HepG2 (cell line): ENCODE measurements at regions not wholly inside any gene's neighbourhood (a gene's known extent, or its start where the extent isn't known, plus 50 kb on each side); places are given as distances from the start of the nearest gene placed in this dataset.
A peak's percentile ranks its signal among the peaks of the same experiment; 100 is the strongest.

Experiments
- ATAC-seq: fragments of 200-7000 bp; cut with Tn5 transposase; 3 replicates; pipeline ENCODE4 v1.9.1; 2020; ENCODE audit warnings: mild to moderate bottlenecking, moderate library complexity
- BruUV-seq: library from RNA; stranded (reverse); fragments of 400-500 nt; replicated peaks from 2 replicates; lab custom pipeline; 2021; lab: Mats Ljungman, UMichigan
- CTCF ChIA-PET: fragments of 300-600 bp; formaldehyde crosslinking; extraction: SDS; loops from one replicate; lab custom pipeline; 2021; ENCODE audit warnings: low total read pairs, inconsistent platforms, low intra/inter-chr PET ratio; lab: Yijun Ruan, JAX
- POLR2A ChIA-PET: fragments of 350-600 bp; sonication (Branson Sonifier 250); formaldehyde crosslinking; loops from one replicate; lab custom pipeline; 2020; ENCODE audit warnings: antibody characterized with exemption, inconsistent platforms; lab: Yijun Ruan, JAX
- DNase-seq: peaks from one replicate; pipeline ENCODE4 v3.0.0-alpha.2; 2015; ENCODE audit warnings: low spot score
- FAIRE-seq: peaks from 3 replicates; lab custom pipeline; 2011; peaks lifted over from hg19 to GRCh38; lab: Jason Lieb, UNC
- H2AFZ ChIP-seq: one replicate; pipeline ENCODE4 v1.6.1; 2011; ENCODE audit warnings: low read length, inconsistent platforms
- H3K27ac ChIP-seq: fragments of 300-600 bp; 3 replicates; pipeline ENCODE4 v1.8.0; 2011; ENCODE audit warnings: mixed run types, mild to moderate bottlenecking, mixed read lengths, low read length, inconsistent platforms; ENCODE audit not compliant: insufficient read depth; ENCODE audit errors: extremely low read length
- H3K27me3 ChIP-seq, 2 experiments: fragments of 200-600 bp in 1 of 2; 2 replicates in 1 of 2; 3 replicates in 1 of 2; pipeline versions ENCODE4 v1.6.0 to v1.8.0; 2011; ENCODE audit warnings: low read length in 2 of 2, mild to moderate bottlenecking in 2 of 2, moderate library complexity in 2 of 2, inconsistent platforms in 1 of 2; ENCODE audit not compliant: insufficient read depth in 2 of 2, control insufficient read depth in 1 of 2
- H3K36me3 ChIP-seq, 2 experiments: fragments of 200-600 bp in 1 of 2; replicated peaks in 1 of 2; 2 replicates in 1 of 2; 3 replicates in 1 of 2; pipeline versions ENCODE4 v1.5.1 to v1.8.0; 2011; ENCODE audit warnings: low read length in 2 of 2, inconsistent platforms in 1 of 2; ENCODE audit not compliant: insufficient read depth in 2 of 2, control insufficient read depth in 1 of 2
- H3K4me1 ChIP-seq: 2 replicates; pipeline ENCODE4 v1.5.1; 2012; ENCODE audit warnings: low read length, inconsistent platforms; ENCODE audit not compliant: insufficient read depth
- H3K4me2 ChIP-seq: 2 replicates; pipeline ENCODE4 v1.6.0; 2011; ENCODE audit warnings: low read depth, low read length, inconsistent platforms
- H3K4me3 ChIP-seq, 3 experiments: fragments of 200-600 bp in 1 of 3; sonication (generic), shearing (Covaris generic) in 1 of 3; replicated peaks in 1 of 3; 2 replicates each; pipeline ENCODE4 v1.5.1; 2011 to 2016; ENCODE audit warnings: low read length in 3 of 3, inconsistent platforms in 2 of 3, low read depth in 2 of 3, mild to moderate bottlenecking in 2 of 3, control low read depth in 1 of 3, mixed read lengths in 1 of 3; ENCODE audit not compliant: insufficient read depth in 1 of 3
- H3K79me2 ChIP-seq: one replicate; pipeline ENCODE4 v1.6.1; 2011; ENCODE audit warnings: low read length, inconsistent platforms; ENCODE audit not compliant: insufficient read depth
- H3K9ac ChIP-seq: 2 replicates; pipeline ENCODE4 v1.6.0; 2011; ENCODE audit warnings: mild to moderate bottlenecking, low read depth, low read length, inconsistent platforms; ENCODE audit not compliant: insufficient read depth
- H3K9me3 ChIP-seq: 2 replicates; pipeline ENCODE4 v1.5.1; 2012; ENCODE audit warnings: mild to moderate bottlenecking, low read length
- H4K20me1 ChIP-seq: 2 replicates; pipeline ENCODE4 v1.6.0; 2011; ENCODE audit warnings: inconsistent platforms, mild to moderate bottlenecking, low read length, moderate library complexity; ENCODE audit not compliant: insufficient read depth
- HNRNPLL ChIP-seq: fragments of 200-400 bp; formaldehyde crosslinking; IDR thresholded peaks from 2 replicates; pipeline ENCODE4 v1.6.1; 2017; ENCODE audit warnings: mild to moderate bottlenecking, low read depth, low read length; ENCODE audit not compliant: poor library complexity, severe bottlenecking
- JUND ChIP-seq: sonication (generic); formaldehyde crosslinking; IDR thresholded peaks from 2 replicates; pipeline ENCODE4 v1.8.0; 2022; ENCODE audit warnings: mild to moderate bottlenecking, missing genetic modification reagents
- RFX3 ChIP-seq: IDR thresholded peaks from 2 replicates; pipeline ENCODE4 v1.6.1; 2016; ENCODE audit warnings: missing biosample characterization, missing genetic modification reagents
- SYNCRIP ChIP-seq: fragments of 200-400 bp; formaldehyde crosslinking; IDR thresholded peaks from 2 replicates; pipeline ENCODE4 v1.6.1; 2018; ENCODE audit warnings: mild to moderate bottlenecking, low read depth, low read length; ENCODE audit not compliant: insufficient read depth
- TBP ChIP-seq: sonication (generic); formaldehyde crosslinking; IDR thresholded peaks from 2 replicates; pipeline ENCODE4 v1.5.0; 2020; ENCODE audit warnings: missing genetic modification reagents
- TEAD3 ChIP-seq: optimal IDR thresholded peaks from 2 replicates; pipeline ENCODE3; 2016; ENCODE audit warnings: borderline replicate concordance
- ZNF552 ChIP-seq: sonication (generic); formaldehyde crosslinking; IDR thresholded peaks from 2 replicates; pipeline ENCODE4 v1.9.0; 2022; ENCODE audit warnings: missing genetic modification reagents, mild to moderate bottlenecking, borderline replicate concordance
- ZNF572 ChIP-seq: sonication (generic); formaldehyde crosslinking; IDR thresholded peaks from 2 replicates; pipeline ENCODE4 v1.5.1; 2020; ENCODE audit warnings: mild to moderate bottlenecking, missing genetic modification reagents
- WGBS: methylation state at CpG from one replicate; pipeline ENCODE4 v1.1.6; 2017; ENCODE audit warnings: low lambda C conversion rate; 5-methylcytosine and 5-hydroxymethylcytosine counted together
- in situ Hi-C: cut with HindIII; loops from 2 replicates; pipeline ENCODE4 v1.10.0; 2017; ENCODE audit warnings: low pct_unique_long_range_greater_than_20kb; ENCODE audit not compliant: extremely low pct_ligation_motif_present
- intact Hi-C: fragments of 100-400 bp; cut with micrococcal nuclease; formaldehyde crosslinking; loops from one replicate; pipeline ENCODE4 v1.10.0; 2022; ENCODE audit not compliant: unreplicated experiment
- TF ChIP-seq, protein P1 (sequence below): sonication (generic); formaldehyde crosslinking; IDR thresholded peaks from 2 replicates; pipeline ENCODE4 v1.8.1; 2023; ENCODE audit warnings: mild to moderate bottlenecking, inconsistent platforms, moderate library complexity, missing genetic modification reagents, borderline replicate concordance
- TF ChIP-seq, protein P2 (sequence below): sonication (generic); formaldehyde crosslinking; IDR thresholded peaks from 2 replicates; pipeline ENCODE4 v1.8.1; 2023; ENCODE audit warnings: mild to moderate bottlenecking, missing genetic modification reagents, borderline replicate concordance
- TF ChIP-seq, protein P3 (sequence below): sonication (generic); formaldehyde crosslinking; IDR thresholded peaks from 2 replicates; pipeline ENCODE4 v1.8.1; 2023; ENCODE audit warnings: mild to moderate bottlenecking, moderate library complexity, missing genetic modification reagents
- TF ChIP-seq, protein P4 (sequence below): sonication (generic); formaldehyde crosslinking; IDR thresholded peaks from 2 replicates; pipeline ENCODE4 v1.5.0; 2020; ENCODE audit warnings: mild to moderate bottlenecking, missing genetic modification reagents, moderate library complexity
- TF ChIP-seq, protein P5 (sequence below): sonication (generic); formaldehyde crosslinking; IDR thresholded peaks from 2 replicates; pipeline ENCODE4 v1.5.0; 2020; ENCODE audit warnings: missing genetic modification reagents, mild to moderate bottlenecking, borderline replicate concordance

DNA sequence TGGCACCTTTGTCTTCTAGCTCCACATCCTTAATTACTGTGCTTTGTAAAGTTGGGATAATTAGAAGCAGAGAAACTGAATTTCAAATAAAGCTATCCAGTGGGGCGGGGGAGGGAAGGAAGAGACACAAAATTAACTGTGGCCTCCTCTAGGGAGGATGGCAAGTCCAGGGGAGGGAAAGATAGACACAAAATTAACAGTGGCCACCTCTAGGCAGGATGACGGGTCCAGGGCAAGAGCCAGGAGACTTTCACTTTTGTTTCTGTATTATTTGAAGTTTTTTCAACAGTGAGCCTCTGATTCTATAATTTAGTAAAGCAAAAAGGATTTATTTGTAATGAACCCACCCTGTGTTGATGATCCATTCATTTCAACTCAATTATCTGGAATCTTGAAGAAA, 335.9 kb downstream of the MSX2 start:
- DNase-seq (no peak), FAIRE-seq (no peak), ATAC-seq (no peak)
- no peaks in the 10 kb centered on the region for H3K27me3 ChIP-seq
- H3K79me2 ChIP-seq = no peaks in the 10 kb centered on the region
- H4K20me1 ChIP-seq = no peaks in the 10 kb centered on the region
- WGBS = 4% methylated on average over 2 of the region's 2 CpGs
- BruUV-seq = no TSS peak
- H3K36me3 ChIP-seq = no peaks in the 10 kb centered on the region
- in situ Hi-C loops = no loop called here
- H3K9me3 ChIP-seq = no peaks in the 10 kb centered on the region
- TF ChIP-seq JUND (CRISPR knock-in tag) (no peak), SYNCRIP (no peak), ZNF572 (CRISPR knock-in tag) (no peak)
- TF ChIP-seq, protein P1, sequence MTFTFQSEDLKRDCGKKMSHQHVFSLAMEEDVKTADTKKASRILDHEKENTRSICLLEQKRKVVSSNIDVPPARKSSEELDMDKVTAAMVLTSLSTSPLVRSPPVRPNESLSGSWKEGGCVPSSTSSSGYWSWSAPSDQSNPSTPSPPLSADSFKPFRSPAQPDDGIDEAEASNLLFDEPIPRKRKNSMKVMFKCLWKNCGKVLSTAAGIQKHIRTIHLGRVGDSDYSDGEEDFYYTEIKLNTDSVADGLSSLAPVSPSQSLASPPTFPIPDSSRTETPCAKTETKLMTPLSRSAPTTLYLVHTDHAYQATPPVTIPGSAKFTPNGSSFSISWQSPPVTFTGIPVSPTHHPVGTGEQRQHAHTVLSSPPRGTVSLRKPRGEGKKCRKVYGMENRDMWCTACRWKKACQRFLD (CRISPR knock-in tag) = no peak
- TF ChIP-seq, protein P2, sequence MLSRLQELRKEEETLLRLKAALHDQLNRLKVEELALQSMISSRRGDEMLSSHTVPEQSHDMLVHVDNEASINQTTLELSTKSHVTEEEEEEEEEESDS = no peak
- peaks cover 7% of the 10 kb centered on the region; the same call in 1 of the 2 replicates for H3K4me1 ChIP-seq
- no peak overlapping the region for H2AFZ ChIP-seq
- H3K4me2 ChIP-seq = no peak overlapping the region
- intact Hi-C loops = no loop called here
- no peak overlapping the region for H3K4me3 ChIP-seq
- H3K27ac ChIP-seq = no peak overlapping the region
- CTCF ChIA-PET = interaction anchor here (0.7 kb wide), 1 partner anchor 156 kb away, joined by 3 read pairs; no protein-coding TSS in a partner anchor
- no peak overlapping the region for H3K9ac ChIP-seq
- POLR2A ChIA-PET = no interaction called here

DNA sequence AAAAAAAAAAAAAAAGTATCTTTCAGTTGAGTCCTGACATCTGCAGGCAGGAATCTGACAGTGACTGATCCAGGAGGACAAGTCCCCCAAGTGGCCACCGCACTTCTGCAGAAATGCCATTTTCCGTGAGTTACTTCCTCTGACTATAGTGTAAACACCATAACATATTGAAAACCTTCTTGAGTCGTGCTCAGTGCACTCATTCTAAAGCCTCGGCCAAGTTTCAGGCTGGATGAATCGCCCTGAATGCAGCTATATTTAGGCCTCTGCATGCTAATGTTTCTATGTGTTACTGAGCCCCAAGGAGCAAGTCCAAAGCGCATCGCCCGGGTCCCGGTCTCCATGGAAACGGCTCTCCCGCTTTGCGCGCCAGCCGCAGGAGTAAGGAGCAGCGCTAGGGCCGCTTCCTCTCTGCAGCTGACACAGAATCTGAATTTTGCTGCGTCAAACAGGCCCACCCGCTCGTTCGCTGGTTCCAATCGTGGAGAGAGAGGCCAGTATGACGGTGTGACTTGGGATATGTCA, 335.4 kb downstream of the MSX2 start:
- WGBS = 3% methylated on average over 22 of the region's 22 CpGs
- Histone ChIP-seq H3K4me2 (no peak overlapping the region), H3K9ac (no peak overlapping the region), H4K20me1 (no peaks in the 10 kb centered on the region), H3K27ac (no peak overlapping the region), H3K4me3 (no peak overlapping the region), H3K27me3 (no peaks in the 10 kb centered on the region), H3K36me3 (no peaks in the 10 kb centered on the region), H2AFZ (no peak overlapping the region), H3K4me1 (peaks cover 7% of the 10 kb centered on the region; the same call in 1 of the 2 replicates), H3K79me2 (no peaks in the 10 kb centered on the region), H3K9me3 (no peaks in the 10 kb centered on the region)
- intact Hi-C loops = no loop called here
- peak; percentile 78 for ATAC-seq
- ChIA-PET POLR2A (no interaction called here), CTCF (interaction anchor here (0.7 kb wide), 1 partner anchor 156 kb away, joined by 3 read pairs; no protein-coding TSS in a partner anchor)
- in situ Hi-C loops = no loop called here
- peak; percentile 24 for DNase-seq
- FAIRE-seq = peak; percentile 36
- no TSS peak for BruUV-seq
- TF ChIP-seq TEAD3 (CRISPR knock-in tag) (peak; percentile 84), RFX3 (peak; percentile 40; the same call in 1 of the 2 replicates), ZNF552 (no peak), HNRNPLL (peak; percentile 68), TBP (CRISPR knock-in tag) (no peak)
- TF ChIP-seq, protein P3, sequence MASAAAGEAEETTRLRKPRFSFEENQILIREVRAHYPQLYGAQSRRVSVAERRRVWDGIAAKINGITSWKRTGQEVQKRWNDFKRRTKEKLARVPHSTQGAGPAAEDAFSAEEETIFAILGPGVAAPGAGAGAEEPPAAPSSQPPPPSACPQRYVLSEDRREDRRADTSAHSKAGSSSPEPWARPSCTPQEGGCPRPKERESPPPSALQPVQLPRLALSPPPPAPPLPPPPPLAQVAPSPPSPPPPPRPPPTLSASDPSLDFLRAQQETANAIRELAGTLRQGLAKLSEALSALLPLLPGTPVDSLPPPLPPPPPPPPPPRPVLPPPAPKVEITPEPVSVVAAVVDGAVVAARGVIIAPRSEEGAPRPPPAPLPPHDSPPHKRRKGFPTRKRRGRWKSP (CRISPR knock-in tag) = peak; percentile 88; the same call in 1 of the 2 replicates
- TF ChIP-seq, protein P4, sequence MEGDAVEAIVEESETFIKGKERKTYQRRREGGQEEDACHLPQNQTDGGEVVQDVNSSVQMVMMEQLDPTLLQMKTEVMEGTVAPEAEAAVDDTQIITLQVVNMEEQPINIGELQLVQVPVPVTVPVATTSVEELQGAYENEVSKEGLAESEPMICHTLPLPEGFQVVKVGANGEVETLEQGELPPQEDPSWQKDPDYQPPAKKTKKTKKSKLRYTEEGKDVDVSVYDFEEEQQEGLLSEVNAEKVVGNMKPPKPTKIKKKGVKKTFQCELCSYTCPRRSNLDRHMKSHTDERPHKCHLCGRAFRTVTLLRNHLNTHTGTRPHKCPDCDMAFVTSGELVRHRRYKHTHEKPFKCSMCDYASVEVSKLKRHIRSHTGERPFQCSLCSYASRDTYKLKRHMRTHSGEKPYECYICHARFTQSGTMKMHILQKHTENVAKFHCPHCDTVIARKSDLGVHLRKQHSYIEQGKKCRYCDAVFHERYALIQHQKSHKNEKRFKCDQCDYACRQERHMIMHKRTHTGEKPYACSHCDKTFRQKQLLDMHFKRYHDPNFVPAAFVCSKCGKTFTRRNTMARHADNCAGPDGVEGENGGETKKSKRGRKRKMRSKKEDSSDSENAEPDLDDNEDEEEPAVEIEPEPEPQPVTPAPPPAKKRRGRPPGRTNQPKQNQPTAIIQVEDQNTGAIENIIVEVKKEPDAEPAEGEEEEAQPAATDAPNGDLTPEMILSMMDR (CRISPR knock-in tag) = 0 out of 2 replicates have a peak, but pooled peaks have one; percentile 10
- TF ChIP-seq, protein P5, sequence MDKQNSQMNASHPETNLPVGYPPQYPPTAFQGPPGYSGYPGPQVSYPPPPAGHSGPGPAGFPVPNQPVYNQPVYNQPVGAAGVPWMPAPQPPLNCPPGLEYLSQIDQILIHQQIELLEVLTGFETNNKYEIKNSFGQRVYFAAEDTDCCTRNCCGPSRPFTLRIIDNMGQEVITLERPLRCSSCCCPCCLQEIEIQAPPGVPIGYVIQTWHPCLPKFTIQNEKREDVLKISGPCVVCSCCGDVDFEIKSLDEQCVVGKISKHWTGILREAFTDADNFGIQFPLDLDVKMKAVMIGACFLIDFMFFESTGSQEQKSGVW = no peak
